SJCRH30 (cell line): ENCODE measurements at regions not wholly inside any gene's neighbourhood (a gene's known extent, or its start where the extent isn't known, plus 50 kb on each side); places are given as distances from the start of the nearest gene placed in this dataset.

ENCODE experiments used
- DNase-seq, 2 experiments: peaks; one replicate each; pipeline ENCODE4 v3.0.0-alpha.2; 2015 to 2020
- H3K27ac ChIP-seq: fragments of 250-450 bp; sonication (Bioruptor Pico); 2 replicates; pipeline ENCODE4 v1.5.1; 2020; ENCODE audit warnings: mild to moderate bottlenecking, moderate library complexity
- H3K27me3 ChIP-seq: fragments of 250-450 bp; sonication (Bioruptor Pico); 2 replicates; pipeline ENCODE4 v1.5.1; 2020; ENCODE audit warnings: mild to moderate bottlenecking, moderate library complexity
- H3K36me3 ChIP-seq: fragments of 250-450 bp; sonication (Bioruptor Pico); 2 replicates; pipeline ENCODE4 v1.5.1; 2020; ENCODE audit warnings: mild to moderate bottlenecking, moderate library complexity
- H3K4me1 ChIP-seq: fragments of 250-450 bp; sonication (Bioruptor Pico); 2 replicates; pipeline ENCODE4 v1.5.1; 2020; ENCODE audit warnings: mild to moderate bottlenecking, moderate library complexity
- H3K4me3 ChIP-seq: fragments of 250-450 bp; sonication (Bioruptor Pico); 2 replicates; pipeline ENCODE4 v1.5.1; 2020; ENCODE audit warnings: mild to moderate bottlenecking, moderate library complexity
- H3K9me3 ChIP-seq: fragments of 250-450 bp; sonication (Bioruptor Pico); replicated peaks from 2 replicates; pipeline ENCODE4 v1.5.1; 2020; ENCODE audit warnings: mild to moderate bottlenecking, moderate library complexity

GRCh38 chr10:61835946-61836887, 65.3 kb upstream of the ARID5B start:
- Histone ChIP-seq H3K4me3 (peak overlapping the region; percentile 20), H3K27me3 (no peaks in the 10 kb centered on the region), H3K9me3 (no peaks in the 10 kb centered on the region), H3K4me1 (peaks cover 14% of the 10 kb centered on the region), H3K27ac (peak overlapping the region; percentile 94), H3K36me3 (no peaks in the 10 kb centered on the region)
- DNase-seq, result peak in 1 of 2 experiments; percentile 48

- Histone ChIP-seq H3K4me3 (peak overlapping the region; percentile 21), H3K27ac (peak overlapping the region; percentile 94), H3K36me3 (no peaks in the 10 kb centered on the region), H3K27me3 (no peaks in the 10 kb centered on the region), H3K9me3 (no peaks in the 10 kb centered on the region), H3K4me1 (peaks cover 14% of the 10 kb centered on the region)
- DNase-seq, result peak in 1 of 2 experiments; percentile 28
Observed at GRCh38 chr10:61836888-61837754, 64.4 kb upstream of the ARID5B start.

GRCh38 chr10:61837755-61838171, 63.7 kb upstream of the ARID5B start:
- no peaks in the 10 kb centered on the region for H3K9me3 ChIP-seq
- peak overlapping the region; percentile 21 for H3K4me3 ChIP-seq
- peak; percentile 29 to 44 for DNase-seq
- peak overlapping the region; percentile 94 for H3K27ac ChIP-seq
- no peaks in the 10 kb centered on the region for H3K27me3 ChIP-seq
- H3K36me3 ChIP-seq, result no peaks in the 10 kb centered on the region
- peaks cover 14% of the 10 kb centered on the region for H3K4me1 ChIP-seq

DNA sequence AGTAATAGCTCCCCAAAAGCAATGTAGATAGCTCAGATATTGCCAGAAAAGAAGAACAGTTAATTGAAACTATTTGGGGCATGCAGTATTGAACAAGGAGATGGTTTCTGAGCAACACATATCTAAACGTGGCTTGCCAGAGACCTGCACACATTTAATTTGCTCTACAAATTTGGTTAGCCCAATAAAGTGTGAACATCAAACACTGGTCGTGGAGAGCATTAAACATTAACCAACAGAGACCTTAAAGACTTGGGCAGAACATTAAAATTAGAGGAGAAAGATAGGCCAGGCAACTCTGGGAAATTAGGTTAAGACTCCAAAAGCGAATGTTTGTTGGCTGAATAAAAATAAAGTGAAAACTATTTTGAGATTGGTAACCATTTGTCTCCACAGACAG, 61.6 kb upstream of the ARID5B start:
- no peak overlapping the region for H3K4me3 ChIP-seq

GRCh38 chr10:61840403-61840802, 61.1 kb upstream of the ARID5B start:
- no peaks in the 10 kb centered on the region for H3K36me3 ChIP-seq
- H3K27me3 ChIP-seq, result no peaks in the 10 kb centered on the region
- H3K4me1 ChIP-seq, result peaks cover 9% of the 10 kb centered on the region

More for the DNA sequence above, 61.6 kb upstream of the ARID5B start:
- no peak overlapping the region for H3K27ac ChIP-seq
- H3K4me1 ChIP-seq, result peaks cover 14% of the 10 kb centered on the region
- H3K9me3 ChIP-seq, result no peaks in the 10 kb centered on the region
- no peaks in the 10 kb centered on the region for H3K27me3 ChIP-seq
- H3K36me3 ChIP-seq, result no peaks in the 10 kb centered on the region
- no peak for DNase-seq

DNA sequence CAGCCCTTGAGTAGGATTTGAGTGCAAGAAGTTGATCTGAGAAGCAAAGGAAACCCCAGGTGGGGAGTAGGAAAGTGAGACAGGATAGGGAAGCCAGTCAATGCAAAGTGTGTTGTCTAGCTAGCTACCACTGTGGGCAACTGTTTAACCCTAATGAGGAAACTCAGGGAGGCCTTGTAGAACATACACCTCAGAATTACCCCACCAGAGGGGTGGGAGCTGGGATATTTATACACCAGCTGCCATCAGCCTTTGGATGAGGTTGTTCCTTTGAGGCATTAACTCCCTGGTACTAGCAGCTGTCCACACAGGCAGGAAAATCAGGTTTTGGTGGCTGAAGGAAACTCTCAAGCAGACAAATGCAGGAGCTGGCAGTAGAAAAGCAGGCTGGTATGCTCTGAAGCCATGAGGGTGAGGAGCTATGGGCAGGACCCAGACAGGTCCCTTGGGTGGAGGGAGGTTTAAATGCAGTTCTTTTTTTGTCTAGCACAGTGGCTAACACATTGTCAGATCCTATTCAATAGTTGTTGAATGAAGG, 60.1 kb upstream of the ARID5B start:
- H3K27ac ChIP-seq, result no peak overlapping the region
- no peak for DNase-seq
- H3K36me3 ChIP-seq, result no peaks in the 10 kb centered on the region
- H3K4me3 ChIP-seq, result no peak overlapping the region
- no peaks in the 10 kb centered on the region for H3K27me3 ChIP-seq
- H3K9me3 ChIP-seq, result no peaks in the 10 kb centered on the region
- peaks cover 3% of the 10 kb centered on the region; the same call in 1 of the 2 replicates for H3K4me1 ChIP-seq

More at GRCh38 chr10:61840403-61840802, 61.1 kb upstream of the ARID5B start:
- Histone ChIP-seq H3K27ac (no peak overlapping the region), H3K9me3 (no peaks in the 10 kb centered on the region), H3K4me3 (no peak overlapping the region)
- no peak for DNase-seq

- no peak overlapping the region for H3K27ac ChIP-seq
Observed at GRCh38 chr10:61842755-61843497, 58.6 kb upstream of the ARID5B start.

DNA sequence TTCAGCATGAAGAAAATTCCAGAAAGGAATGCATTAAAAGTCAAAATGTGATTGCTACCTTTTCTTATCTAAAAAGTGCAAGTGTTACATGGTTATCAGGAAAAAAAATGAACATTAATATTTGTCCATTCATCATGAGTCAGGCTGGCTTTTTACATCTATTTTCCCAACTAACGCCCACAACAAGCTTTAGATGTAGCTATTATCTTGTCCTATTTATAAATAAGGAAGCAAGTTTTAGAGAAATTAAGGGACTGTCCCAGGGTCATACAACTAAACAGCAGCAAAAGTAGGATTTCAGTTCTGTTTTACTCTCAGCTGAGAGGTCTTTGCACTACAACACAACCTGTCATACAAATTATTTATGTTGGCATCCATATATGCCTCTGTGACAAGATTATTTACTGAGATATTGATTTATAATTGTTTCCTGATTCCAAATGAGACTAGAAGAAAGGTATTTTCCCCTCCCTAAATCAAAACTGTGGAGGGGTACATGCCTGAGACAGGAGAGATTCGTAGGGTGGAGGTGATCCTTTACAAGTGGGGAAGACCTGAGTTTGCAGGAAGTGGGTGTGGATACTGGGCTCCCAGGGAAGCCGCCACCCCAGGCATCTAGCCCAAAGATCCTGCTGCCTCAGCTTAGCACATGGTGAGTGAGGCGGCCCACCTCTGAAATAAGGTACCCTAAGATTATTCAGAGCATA, 57.2 kb upstream of the ARID5B start:
- no peak overlapping the region for H3K4me3 ChIP-seq
- no peak for DNase-seq
- H3K36me3 ChIP-seq, result no peaks in the 10 kb centered on the region
- peaks cover 7% of the 10 kb centered on the region; the same call in 1 of the 2 replicates for H3K4me1 ChIP-seq
- no peaks in the 10 kb centered on the region for H3K9me3 ChIP-seq
- H3K27me3 ChIP-seq, result no peaks in the 10 kb centered on the region
- no peak overlapping the region for H3K27ac ChIP-seq

More at GRCh38 chr10:61842755-61843497, 58.6 kb upstream of the ARID5B start:
- no peak overlapping the region for H3K4me3 ChIP-seq
- H3K36me3 ChIP-seq, result no peaks in the 10 kb centered on the region
- no peaks in the 10 kb centered on the region for H3K9me3 ChIP-seq
- DNase-seq, result no peak
- H3K27me3 ChIP-seq, result no peaks in the 10 kb centered on the region
- peaks cover 7% of the 10 kb centered on the region; the same call in 1 of the 2 replicates for H3K4me1 ChIP-seq

DNA sequence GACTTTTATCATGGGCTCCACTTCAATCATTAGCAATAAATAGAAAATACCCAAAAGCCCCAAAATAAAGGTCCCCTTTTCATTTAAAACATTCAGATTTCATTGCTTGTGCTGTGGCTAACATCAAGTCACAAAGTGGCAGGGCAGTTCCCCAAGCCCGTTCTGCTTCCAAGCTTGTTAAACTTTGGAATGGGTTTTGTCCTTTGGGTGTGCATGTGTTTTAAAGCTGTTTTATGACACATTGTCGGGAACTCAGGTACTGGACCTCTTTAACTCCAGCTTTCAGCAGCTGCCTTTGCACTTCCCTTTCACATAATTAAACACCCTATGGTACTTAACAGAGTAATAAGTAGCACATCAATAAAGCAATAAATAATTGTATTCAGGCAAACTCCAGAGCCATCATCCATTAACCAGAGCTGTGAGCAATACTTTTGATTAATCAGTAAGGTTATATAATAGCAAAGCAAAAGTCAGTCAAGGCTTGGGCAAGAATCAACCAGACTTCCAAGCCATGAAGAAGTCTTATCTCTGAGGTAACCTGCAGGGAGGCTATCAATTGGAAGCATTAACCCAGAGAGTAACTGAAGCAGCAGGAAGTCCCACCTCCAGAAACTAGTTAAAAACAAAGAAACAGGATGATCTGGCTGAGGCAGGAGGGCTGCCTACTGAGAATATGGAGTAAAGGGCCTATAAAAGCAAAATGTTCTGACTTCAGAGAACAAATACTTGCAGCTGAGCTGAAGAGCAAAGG, 56.1 kb upstream of the ARID5B start:
- H3K4me1 ChIP-seq, result peaks cover 7% of the 10 kb centered on the region; the same call in 1 of the 2 replicates

GRCh38 chr10:61845950-61846268, 55.6 kb upstream of the ARID5B start:
- H3K27me3 ChIP-seq, result no peaks in the 10 kb centered on the region
- no peaks in the 10 kb centered on the region for H3K36me3 ChIP-seq
- H3K9me3 ChIP-seq, result no peaks in the 10 kb centered on the region
- peaks cover 7% of the 10 kb centered on the region; the same call in 1 of the 2 replicates for H3K4me1 ChIP-seq
- H3K27ac ChIP-seq, result no peak overlapping the region
- no peak for DNase-seq
- H3K4me3 ChIP-seq, result no peak overlapping the region

More for the DNA sequence above, 56.1 kb upstream of the ARID5B start:
- H3K36me3 ChIP-seq, result no peaks in the 10 kb centered on the region
- no peaks in the 10 kb centered on the region for H3K9me3 ChIP-seq
- H3K27ac ChIP-seq, result no peak overlapping the region
- no peak overlapping the region for H3K4me3 ChIP-seq
- H3K27me3 ChIP-seq, result no peaks in the 10 kb centered on the region
- no peak for DNase-seq

GRCh38 chr10:61846370-61847031, 55.0 kb upstream of the ARID5B start:
- DNase-seq, result no peak
- H3K36me3 ChIP-seq, result no peaks in the 10 kb centered on the region
- H3K4me1 ChIP-seq, result peaks cover 7% of the 10 kb centered on the region; the same call in 1 of the 2 replicates
- no peak overlapping the region for H3K4me3 ChIP-seq
- H3K9me3 ChIP-seq, result no peaks in the 10 kb centered on the region
- no peak overlapping the region for H3K27ac ChIP-seq
- no peaks in the 10 kb centered on the region for H3K27me3 ChIP-seq

DNA sequence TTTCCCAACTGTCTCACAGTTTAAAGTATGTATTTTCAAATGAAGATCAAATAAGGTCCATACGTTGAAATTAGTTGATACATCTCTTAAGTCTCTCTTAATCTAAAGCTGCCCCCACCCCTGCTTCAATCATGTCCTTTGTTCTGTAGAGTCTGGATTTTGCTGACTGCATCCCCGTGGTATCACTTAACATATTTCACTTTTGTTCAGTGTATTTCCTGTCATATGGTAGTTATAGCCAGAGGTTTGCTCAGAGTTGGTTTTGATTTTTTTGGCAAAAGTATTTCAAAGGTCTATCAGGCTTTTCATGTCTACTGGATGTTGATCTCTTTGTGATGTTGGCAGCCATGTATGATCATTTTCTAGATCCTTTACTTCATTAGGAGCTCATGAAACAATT, 54.4 kb upstream of the ARID5B start:
- Histone ChIP-seq H3K36me3 (no peaks in the 10 kb centered on the region), H3K4me1 (peaks cover 7% of the 10 kb centered on the region; the same call in 1 of the 2 replicates), H3K4me3 (no peak overlapping the region), H3K27ac (no peak overlapping the region), H3K9me3 (no peaks in the 10 kb centered on the region), H3K27me3 (no peaks in the 10 kb centered on the region)
- no peak for DNase-seq

- no peak for DNase-seq
- Histone ChIP-seq H3K27me3 (no peaks in the 10 kb centered on the region), H3K4me3 (no peak overlapping the region), H3K9me3 (no peaks in the 10 kb centered on the region), H3K4me1 (peaks cover 7% of the 10 kb centered on the region; the same call in 1 of the 2 replicates), H3K36me3 (no peaks in the 10 kb centered on the region), H3K27ac (no peak overlapping the region)
Observed at GRCh38 chr10:61847640-61848039, 53.9 kb upstream of the ARID5B start.
